Transverse colon (tissue), 4 donors: ENCODE measurements at regions not wholly inside any gene's neighbourhood (a gene's known extent, or its start where the extent isn't known, plus 50 kb on each side); places are given as distances from the start of the nearest gene placed in this dataset.

Source experiments
- POLR2A ChIP-seq: fragments of 450-650 bp; IDR thresholded peaks from one replicate; pipeline ENCODE4 v1.6.1; 2016; ENCODE audit warnings: antibody characterized with exemption, mild to moderate bottlenecking, moderate library complexity
- POLR2AphosphoS5 ChIP-seq, 3 donors: sonication (generic); formaldehyde crosslinking; IDR thresholded peaks; one replicate each; pipeline ENCODE4 v1.6.1; 2016; ENCODE audit warnings: antibody characterized with exemption in 3 of 3
- TF ChIP-seq, protein P1 (sequence below), 5 experiments: fragments of 200-600 bp in 3 of 5; fragments of 450-650 bp in 2 of 5; sonication (generic) in 3 of 5; IDR thresholded peaks; 1 replicate in 2 of 5; 2 replicates in 3 of 5; pipeline ENCODE4 v1.5.1; 2016 to 2017; ENCODE audit warnings: antibody characterized with exemption in 5 of 5, inconsistent platforms in 3 of 5, mild to moderate bottlenecking in 2 of 5, moderate library complexity in 1 of 5

DNA sequence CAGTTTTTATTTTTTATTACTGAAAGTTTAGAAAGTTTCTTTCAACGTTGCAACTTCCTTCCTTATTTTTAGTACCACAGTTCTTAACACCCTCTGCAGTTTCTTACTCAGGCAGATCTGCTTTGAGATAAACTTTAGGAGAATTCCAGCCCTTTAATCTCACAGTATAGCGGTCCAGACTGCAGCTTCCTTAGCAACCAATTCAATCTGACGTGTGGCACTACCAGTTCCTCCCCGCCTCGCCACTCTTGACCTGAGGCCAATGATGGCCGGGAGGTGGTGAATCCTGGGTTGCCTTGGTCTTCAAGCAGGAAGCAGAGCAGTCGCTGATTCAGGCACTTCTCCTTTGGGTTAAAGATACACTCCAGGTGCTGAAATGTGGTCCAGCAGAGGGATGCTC lies 334.3 kb upstream of the TRPC7 start:
- TF ChIP-seq, protein P1, sequence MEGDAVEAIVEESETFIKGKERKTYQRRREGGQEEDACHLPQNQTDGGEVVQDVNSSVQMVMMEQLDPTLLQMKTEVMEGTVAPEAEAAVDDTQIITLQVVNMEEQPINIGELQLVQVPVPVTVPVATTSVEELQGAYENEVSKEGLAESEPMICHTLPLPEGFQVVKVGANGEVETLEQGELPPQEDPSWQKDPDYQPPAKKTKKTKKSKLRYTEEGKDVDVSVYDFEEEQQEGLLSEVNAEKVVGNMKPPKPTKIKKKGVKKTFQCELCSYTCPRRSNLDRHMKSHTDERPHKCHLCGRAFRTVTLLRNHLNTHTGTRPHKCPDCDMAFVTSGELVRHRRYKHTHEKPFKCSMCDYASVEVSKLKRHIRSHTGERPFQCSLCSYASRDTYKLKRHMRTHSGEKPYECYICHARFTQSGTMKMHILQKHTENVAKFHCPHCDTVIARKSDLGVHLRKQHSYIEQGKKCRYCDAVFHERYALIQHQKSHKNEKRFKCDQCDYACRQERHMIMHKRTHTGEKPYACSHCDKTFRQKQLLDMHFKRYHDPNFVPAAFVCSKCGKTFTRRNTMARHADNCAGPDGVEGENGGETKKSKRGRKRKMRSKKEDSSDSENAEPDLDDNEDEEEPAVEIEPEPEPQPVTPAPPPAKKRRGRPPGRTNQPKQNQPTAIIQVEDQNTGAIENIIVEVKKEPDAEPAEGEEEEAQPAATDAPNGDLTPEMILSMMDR (IDR thresholded peaks at IDR 0.05), result no peak
- TF ChIP-seq POLR2A, result no peak
- TF ChIP-seq POLR2AphosphoS5 (IDR thresholded peaks at IDR 0.05), result no peak
